Immature natural killer cell (primary cell): ENCODE measurements at regions not wholly inside any gene's neighbourhood (a gene's known extent, or its start where the extent isn't known, plus 50 kb on each side); places are given as distances from the start of the nearest gene placed in this dataset.

Experiments used
- DNase-seq, 3 donors: peaks; one replicate each; pipeline ENCODE4 v3.0.0; 2022; ENCODE audit warnings: mixed read lengths in 1 of 3
- H3K27ac Mint-ChIP-seq, 6 donors: one replicate each; pipeline ENCODE4 v1.8.0; 2020; ENCODE audit warnings: mixed read lengths in 6 of 6, mild to moderate bottlenecking in 5 of 6, inconsistent platforms in 4 of 6, moderate library complexity in 3 of 6
- H3K27me3 Mint-ChIP-seq, 3 donors: one replicate each; pipeline ENCODE4 v1.8.0; 2020 to 2021; ENCODE audit warnings: low read depth in 3 of 3, mild to moderate bottlenecking in 3 of 3, mixed read lengths in 3 of 3, moderate library complexity in 3 of 3, inconsistent platforms in 1 of 3
- H3K36me3 Mint-ChIP-seq, 3 donors: one replicate each; pipeline ENCODE4 v1.8.0; 2020; ENCODE audit warnings: mixed read lengths in 3 of 3, inconsistent platforms in 2 of 3, mild to moderate bottlenecking in 2 of 3
- H3K4me1 Mint-ChIP-seq, 2 donors: one replicate each; pipeline ENCODE4 v1.8.0; 2020; ENCODE audit warnings: inconsistent platforms in 2 of 2, mild to moderate bottlenecking in 2 of 2, mixed read lengths in 2 of 2, moderate library complexity in 1 of 2
- H3K4me3 Mint-ChIP-seq, 5 donors: one replicate each; pipeline ENCODE4 v1.8.0; 2020; ENCODE audit warnings: mild to moderate bottlenecking in 5 of 5, mixed read lengths in 5 of 5, inconsistent platforms in 3 of 5, moderate library complexity in 3 of 5
- H3K9me3 Mint-ChIP-seq, 6 donors: one replicate each; pipeline ENCODE4 v1.8.0; 2020; ENCODE audit warnings: mild to moderate bottlenecking in 6 of 6, mixed read lengths in 6 of 6, inconsistent platforms in 4 of 6, moderate library complexity in 3 of 6

DNA sequence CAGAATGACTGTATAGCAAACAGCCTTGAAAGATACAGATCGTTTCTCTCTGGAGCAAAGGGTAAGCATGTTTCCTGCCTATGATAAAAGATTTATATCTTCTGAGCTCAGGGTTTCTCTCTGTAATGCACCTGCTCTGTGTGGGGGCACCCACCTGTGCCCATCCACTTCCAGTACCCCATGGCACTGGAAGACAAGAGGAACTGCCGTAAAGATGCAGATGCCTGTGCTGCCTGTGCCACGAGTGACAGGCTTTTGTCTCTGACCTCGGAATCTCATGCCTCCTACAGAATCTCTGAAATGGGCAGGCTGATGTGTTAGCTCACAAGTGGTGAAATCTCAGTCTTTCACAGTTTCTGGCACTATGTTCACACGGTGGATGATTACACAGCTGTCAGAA lies 50.3 kb upstream of the ATP11A start:
- Mint-ChIP-seq H3K4me1 (peaks cover 0 to 6% of the 10 kb centered on the region in 2 donors), H3K4me3 (peak overlapping the region in 1 of 5 donors; percentile 28), H3K9me3 (no peaks in the 10 kb centered on the region), H3K27ac (no peak overlapping the region), H3K36me3 (no peaks in the 10 kb centered on the region), H3K27me3 (peaks cover 5 to 8% (median 7%) of the 10 kb centered on the region in 3 donors)
- no peak for DNase-seq

DNA sequence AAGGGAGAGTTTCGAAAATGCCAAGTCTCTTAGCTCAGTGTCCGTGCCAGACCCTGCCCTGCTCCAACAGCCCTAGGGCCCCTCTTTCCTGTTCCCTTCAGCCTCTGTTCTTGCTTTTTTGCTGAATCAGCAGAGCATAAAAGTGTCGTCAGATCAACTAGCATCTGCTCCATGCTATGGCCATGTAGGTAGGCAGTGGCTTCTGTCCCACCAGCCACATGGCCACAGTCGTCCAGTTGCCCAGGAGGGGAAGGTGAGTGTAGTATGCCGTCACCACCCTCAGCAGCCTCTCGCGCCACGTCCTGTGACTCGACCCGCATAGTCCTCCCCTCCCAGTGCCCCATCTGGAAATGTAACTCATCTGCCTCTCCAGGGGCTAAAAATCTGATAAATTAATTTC lies 50.9 kb upstream of the ATP11A start:
- no peak overlapping the region for H3K4me3 Mint-ChIP-seq
- H3K27ac Mint-ChIP-seq = no peak overlapping the region
- H3K4me1 Mint-ChIP-seq = peaks cover 0 to 6% of the 10 kb centered on the region in 2 donors
- no peaks in the 10 kb centered on the region for H3K9me3 Mint-ChIP-seq
- peaks cover 5 to 10% (median 7%) of the 10 kb centered on the region in 3 donors for H3K27me3 Mint-ChIP-seq
- no peaks in the 10 kb centered on the region for H3K36me3 Mint-ChIP-seq
- no peak for DNase-seq

- H3K36me3 Mint-ChIP-seq = no peaks in the 10 kb centered on the region
- peaks cover 0 to 6% of the 10 kb centered on the region in 2 donors for H3K4me1 Mint-ChIP-seq
- DNase-seq = no peak
- peaks cover 5 to 10% (median 7%) of the 10 kb centered on the region in 3 donors for H3K27me3 Mint-ChIP-seq
- H3K4me3 Mint-ChIP-seq = no peak overlapping the region
- H3K27ac Mint-ChIP-seq = no peak overlapping the region
- H3K9me3 Mint-ChIP-seq = no peaks in the 10 kb centered on the region
Measured at GRCh38 chr13:112638157-112638750, 50.3 kb upstream of the TUBGCP3 start.
